HG03469 (cell line): ENCODE measurements at regions not wholly inside any gene's neighbourhood (a gene's known extent, or its start where the extent isn't known, plus 50 kb on each side); places are given as distances from the start of the nearest gene placed in this dataset.
A peak's percentile ranks its signal among the peaks of the same experiment; 100 is the strongest.
"Not testable (repeated sequence)": the region's sequence is repeated elsewhere in the genome, so short reads cannot be mapped to it uniquely, and the experiment has no call there.

Experiments used
- ATAC-seq: cut with Tn5 transposase; IDR thresholded peaks from one replicate; pipeline ENCODE4 v1.9.1; 2021; ENCODE audit warnings: mild to moderate bottlenecking, moderate library complexity, moderate number of reproducible peaks; ENCODE audit not compliant: unreplicated experiment

DNA sequence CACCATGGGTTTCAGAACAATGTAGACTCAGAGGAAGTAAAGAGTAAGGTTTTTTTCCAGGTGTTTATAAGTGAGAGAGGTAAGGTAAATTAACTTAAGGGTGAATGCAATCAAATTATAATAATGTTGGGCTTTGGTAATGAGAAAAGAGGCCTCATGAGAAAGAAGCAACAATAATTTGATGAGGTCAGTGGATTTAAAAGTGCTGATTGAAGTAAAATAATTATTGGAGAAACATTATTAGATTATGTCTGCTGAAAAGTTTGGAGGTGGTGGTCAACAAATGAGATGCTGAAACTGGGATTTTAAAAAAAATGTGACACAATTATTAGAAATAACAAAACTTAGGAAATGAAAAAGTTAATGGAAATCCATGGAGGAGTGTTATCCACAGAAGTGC, 187.4 kb upstream of the BRINP3 start:
- no peak for ATAC-seq

DNA sequence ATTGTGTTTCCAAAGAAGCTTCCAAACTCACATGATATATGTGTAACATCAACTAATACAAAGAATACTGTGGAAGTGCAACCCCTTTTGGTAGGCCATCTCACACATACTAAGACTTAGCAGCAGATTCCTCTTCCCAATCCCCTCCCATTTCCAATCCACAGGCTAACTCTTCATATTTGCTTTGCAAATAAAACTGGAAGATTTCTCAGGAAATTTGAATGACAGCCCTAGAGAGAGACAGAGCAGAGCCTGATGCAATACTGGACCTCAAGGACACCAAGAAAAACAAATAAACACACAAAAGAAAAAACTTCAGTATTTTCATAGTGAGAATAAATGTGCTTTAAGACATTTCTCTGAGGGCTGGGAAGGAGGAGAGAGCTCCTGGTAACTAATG, 190.2 kb upstream of the BRINP3 start:
- no peak for ATAC-seq

GRCh38 chr1:190679044-190679443, 201.4 kb upstream of the BRINP3 start:
- no peak for ATAC-seq

GRCh38 chr1:190679454-190679853, 201.8 kb upstream of the BRINP3 start:
- no peak for ATAC-seq

DNA sequence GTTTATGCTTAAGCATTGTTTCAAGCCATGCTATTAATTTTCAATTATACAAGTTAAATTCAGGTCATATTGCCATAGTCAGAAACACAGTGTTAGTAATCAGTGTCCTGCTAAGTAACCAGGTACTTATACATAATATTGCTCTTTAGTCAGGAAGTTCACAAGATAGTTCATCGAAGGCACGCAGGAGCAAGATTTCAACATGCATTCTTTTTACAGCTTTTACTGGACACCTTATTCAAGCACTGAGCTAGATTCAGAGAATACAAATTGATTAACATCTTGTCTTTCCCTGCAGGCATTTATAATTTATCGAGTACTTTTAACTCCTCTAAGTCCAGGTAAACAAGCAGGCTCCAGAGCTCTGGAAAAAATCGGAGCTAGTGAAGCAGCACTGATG, 202.3 kb upstream of the BRINP3 start:
- no peak for ATAC-seq

- ATAC-seq: no peak
Observed at GRCh38 chr1:190685676-190686075, 208.0 kb upstream of the BRINP3 start.

GRCh38 chr1:190688096-190688495, 210.4 kb upstream of the BRINP3 start:
- no peak for ATAC-seq

- not testable (repeated sequence) for ATAC-seq
Observed at GRCh38 chr1:190698488-190698887, 220.8 kb upstream of the BRINP3 start.

- no peak for ATAC-seq
Observed at GRCh38 chr1:190699165-190699564, 221.5 kb upstream of the BRINP3 start.

DNA sequence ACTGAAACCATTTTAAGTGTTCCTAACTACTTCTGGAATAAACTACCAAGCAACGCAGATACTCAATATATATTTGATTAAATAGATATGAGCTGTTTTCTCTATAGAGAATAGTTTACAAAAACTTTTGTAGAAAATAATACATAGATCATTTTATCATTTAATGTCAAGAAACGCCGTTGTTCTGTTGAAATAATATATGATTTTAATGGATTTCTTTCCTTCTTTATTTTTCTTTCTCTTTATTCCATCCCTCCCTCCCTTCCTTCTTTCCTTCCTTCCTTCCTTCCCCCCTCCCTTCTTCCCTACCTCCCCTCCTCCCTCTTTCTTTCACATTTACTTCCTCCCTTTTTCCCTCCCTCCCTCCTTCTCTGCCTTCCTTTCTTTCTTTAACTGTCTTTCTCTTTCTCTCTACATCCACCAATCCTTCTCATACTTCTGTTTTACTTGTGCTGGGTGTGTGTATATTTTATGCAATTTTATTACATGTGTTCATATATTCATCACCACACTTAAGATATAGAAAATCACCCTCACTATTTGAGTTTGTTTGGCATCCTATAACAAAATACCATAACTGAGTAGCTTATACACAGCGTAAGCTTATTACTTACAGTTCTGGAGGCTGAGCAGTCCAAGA, 230.9 kb upstream of the BRINP3 start:
- no peak for ATAC-seq

DNA sequence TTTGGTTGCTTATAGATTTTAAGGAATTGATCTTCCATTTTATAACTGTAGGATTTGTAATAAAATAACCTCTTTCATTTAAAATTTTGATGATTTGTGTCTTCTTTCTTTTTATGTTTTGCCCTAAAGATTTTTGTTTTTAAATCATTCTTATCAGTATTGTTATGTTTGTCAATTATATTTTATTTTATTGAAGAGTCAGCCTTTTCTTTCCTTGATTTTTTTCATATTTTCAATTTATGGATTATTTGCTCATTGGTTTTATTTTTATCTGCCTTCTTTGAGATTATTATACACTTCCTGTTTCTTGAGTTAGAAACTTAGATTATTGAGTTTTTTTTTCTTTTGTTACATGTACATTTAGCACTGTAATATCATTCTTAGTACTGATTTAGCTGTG, 233.4 kb upstream of the BRINP3 start:
- ATAC-seq: no peak

DNA sequence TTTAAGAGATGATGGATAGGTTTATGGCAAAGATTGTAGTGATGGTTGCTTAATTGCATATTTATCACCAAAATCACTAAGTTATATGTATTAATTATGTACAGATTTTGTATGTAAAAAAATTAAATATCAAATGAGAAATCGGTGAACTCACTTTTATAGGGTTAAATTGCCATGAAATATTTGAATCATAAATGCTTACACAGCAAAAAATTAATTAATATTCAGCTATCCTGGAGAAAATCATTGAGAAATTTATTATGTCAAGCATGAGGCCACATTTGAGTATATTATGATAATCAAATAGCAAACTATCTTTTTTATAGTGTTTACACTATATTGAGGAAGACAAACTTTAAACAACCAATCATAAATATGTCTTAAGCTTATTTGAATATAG, 239.4 kb upstream of the BRINP3 start:
- no peak for ATAC-seq

- ATAC-seq: no peak
Observed at GRCh38 chr1:190736971-190737590, 259.4 kb upstream of the BRINP3 start.

DNA sequence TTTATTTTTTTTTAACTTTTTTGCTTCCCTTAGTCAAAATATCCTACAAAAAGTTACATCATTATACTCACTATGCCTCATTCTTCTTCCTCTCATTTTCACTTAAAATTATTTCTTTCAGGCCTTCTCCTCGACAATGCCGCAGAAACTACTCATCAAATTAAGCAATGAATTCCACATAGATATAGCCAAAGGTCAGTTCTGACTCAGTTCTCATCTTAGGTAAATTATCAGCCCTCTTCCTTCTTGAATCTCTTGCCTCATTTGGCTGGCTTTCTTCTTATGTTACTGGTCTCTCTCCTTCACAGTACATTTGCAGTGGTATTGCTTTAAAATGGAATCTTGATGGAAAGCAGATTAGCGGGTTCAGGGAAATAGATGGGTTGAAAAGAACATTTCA, 260.7 kb upstream of the BRINP3 start:
- ATAC-seq: no peak

- ATAC-seq: no peak
Observed at GRCh38 chr1:190739926-190740325, 262.3 kb upstream of the BRINP3 start.

DNA sequence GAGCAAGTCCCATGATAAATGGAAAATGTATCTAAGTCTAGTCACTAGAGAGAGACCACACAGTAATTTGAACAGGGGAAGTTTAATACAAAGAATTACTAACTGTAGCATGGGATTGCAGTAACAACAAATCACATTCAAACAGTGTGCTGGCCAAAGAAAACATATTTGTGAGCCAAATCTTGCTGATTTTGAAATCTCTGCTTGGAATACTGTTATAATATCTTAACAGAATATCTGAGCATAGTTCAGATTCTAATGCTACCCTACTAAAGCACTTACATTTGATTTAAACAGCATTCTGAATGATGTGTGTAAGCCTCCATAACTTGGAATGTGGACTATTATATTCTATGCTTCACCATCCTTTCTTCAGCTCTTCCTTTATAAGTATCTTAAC, 270.0 kb upstream of the BRINP3 start:
- ATAC-seq: no peak

DNA sequence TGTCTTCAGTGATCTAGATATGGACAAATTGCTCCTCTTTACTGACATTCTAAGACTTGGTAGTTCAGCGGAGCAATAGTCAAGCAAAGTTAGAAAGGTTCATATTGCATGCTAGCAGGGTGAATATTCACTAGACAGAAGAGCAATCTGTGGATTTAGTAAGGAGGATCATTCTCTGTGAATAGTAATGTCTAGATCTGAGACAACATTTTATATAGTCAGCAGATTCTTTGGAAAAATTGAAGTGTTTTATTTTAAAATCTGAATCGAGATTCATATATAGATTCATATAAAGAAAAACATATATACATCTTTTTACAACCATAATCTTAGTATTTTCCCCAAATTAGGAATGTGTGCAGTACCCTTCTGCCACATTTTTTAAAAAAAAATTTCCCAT, 274.5 kb upstream of the BRINP3 start:
- ATAC-seq: no peak

DNA sequence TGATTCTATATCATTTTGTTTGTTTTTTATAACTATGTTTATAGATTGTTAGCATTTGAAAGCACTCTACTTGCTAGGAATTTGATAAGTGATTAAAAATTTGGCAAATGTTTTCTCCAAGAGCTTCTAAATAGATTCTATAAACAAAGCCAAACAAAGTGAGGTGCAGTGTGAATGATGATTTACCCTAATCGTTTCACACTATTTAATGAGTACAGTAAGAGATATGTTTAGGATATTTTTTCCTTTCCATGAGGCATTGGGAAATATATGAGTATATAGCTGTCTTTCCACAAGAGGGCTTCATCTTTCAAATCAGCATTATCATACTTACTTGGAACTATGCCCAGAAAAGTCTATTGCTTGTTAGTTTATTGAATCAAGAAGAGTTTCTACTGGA, 277.0 kb upstream of the BRINP3 start:
- no peak for ATAC-seq

DNA sequence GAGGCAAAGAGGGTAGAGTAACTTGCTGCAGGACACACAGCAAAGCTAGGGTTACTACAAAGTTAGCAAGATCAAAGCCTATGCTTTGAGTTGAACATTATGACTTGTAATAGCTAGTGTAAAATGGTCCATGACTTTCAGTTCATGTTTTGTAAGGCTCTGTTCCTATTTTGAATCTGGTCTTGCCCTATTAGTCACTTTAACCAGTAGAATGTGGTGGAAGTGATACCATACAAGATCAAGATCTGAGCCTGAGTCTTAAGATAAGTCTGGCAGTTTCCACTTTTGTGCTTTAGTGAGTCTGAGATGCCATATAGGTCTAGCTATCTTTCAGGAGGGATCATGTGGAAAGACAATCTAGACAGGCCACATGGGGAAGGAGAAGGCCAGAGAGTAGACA, 282.1 kb upstream of the BRINP3 start:
- ATAC-seq: peak; percentile 91

DNA sequence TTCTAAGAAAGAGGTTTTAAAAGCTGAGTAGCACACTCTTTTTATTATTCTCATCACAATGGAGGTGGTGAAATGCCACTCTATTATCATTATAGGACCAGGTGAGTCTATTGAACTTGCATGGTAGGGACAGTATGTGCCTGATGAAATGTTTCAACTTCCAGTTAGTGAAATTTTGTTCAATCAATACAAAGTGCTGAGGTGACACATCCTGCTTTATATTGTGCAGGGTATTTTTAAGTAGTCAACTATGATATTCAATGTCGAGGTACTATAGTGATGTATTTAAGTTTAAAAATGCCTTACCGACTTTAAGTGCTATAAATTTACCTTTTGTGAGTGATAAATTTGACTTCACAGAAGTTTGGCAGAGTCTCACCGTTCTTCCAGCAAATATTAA, 284.7 kb upstream of the BRINP3 start:
- no peak for ATAC-seq

- ATAC-seq: no peak
Observed at GRCh38 chr1:190792873-190793272, 315.2 kb upstream of the BRINP3 start.

- no peak for ATAC-seq
Observed at GRCh38 chr1:190807629-190808028, 330.0 kb upstream of the BRINP3 start.

DNA sequence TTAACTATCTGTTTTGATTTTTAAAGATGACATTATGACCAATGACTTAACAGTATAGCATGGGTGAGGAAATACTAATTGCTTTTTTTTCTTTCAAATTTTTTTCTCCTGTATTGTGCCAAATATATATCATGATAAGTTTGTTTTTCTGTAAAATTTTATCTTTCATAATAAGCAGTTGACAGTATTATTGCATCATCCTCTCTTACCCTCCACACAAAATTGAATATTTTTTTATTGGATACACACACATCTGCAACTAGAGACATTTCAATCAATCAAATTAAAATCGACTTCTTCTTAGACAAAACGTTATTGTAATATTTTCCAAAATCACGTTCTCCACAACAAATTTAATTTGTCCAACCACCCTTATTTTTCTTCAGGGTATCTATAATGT, 330.4 kb upstream of the BRINP3 start:
- ATAC-seq: no peak
